H1 (cell line): ENCODE measurements at regions not wholly inside any gene's neighbourhood (a gene's known extent, or its start where the extent isn't known, plus 50 kb on each side); places are given as distances from the start of the nearest gene placed in this dataset.

Experiments used
- BACH1 ChIP-seq: IDR thresholded peaks from 2 replicates; pipeline ENCODE4 v1.6.1; 2012; ENCODE audit warnings: low read length, improper control_type of control experiment
- CBX5 ChIP-seq: fragments of 300-800, 300-1000 bp; sonication (generic); IDR thresholded peaks from 2 replicates; pipeline ENCODE4 v1.7.1; 2016; ENCODE audit warnings: antibody characterized with exemption, low read length, low read depth
- CEBPB ChIP-seq: IDR thresholded peaks from 2 replicates; pipeline ENCODE4 v1.6.1; 2012; ENCODE audit warnings: low read depth, low read length
- CHD7 ChIP-seq: fragments of 300-600 bp; sonication (generic); IDR thresholded peaks from 2 replicates; pipeline ENCODE4 v1.7.1; 2012; ENCODE audit warnings: low read length, moderate library complexity, mild to moderate bottlenecking, inconsistent platforms; ENCODE audit not compliant: insufficient replicate concordance
- CTBP2 ChIP-seq: IDR thresholded peaks from 2 replicates; pipeline ENCODE4 v1.7.0; 2011; ENCODE audit warnings: borderline replicate concordance, mild to moderate bottlenecking, moderate library complexity, mixed read lengths, low read length; ENCODE audit not compliant: insufficient read depth, insufficient read length
- KDM1A ChIP-seq: fragments of 200-600, 300-600 bp; sonication (generic); IDR thresholded peaks from 2 replicates; pipeline ENCODE4 v1.7.1; 2016; ENCODE audit warnings: mild to moderate bottlenecking, low read length, borderline replicate concordance
- POU5F1 ChIP-seq: IDR thresholded peaks from 2 replicates; pipeline ENCODE4 v1.6.1; 2011; ENCODE audit warnings: low read depth, mild to moderate bottlenecking, low read length, moderate library complexity
- RBBP5 ChIP-seq: IDR thresholded peaks from 2 replicates; pipeline ENCODE4 v1.7.1; 2012; ENCODE audit warnings: low read depth, mild to moderate bottlenecking, inconsistent platforms, low read length, moderate library complexity, borderline replicate concordance
- SIRT6 ChIP-seq: IDR thresholded peaks from one replicate; pipeline ENCODE4 v1.7.1; 2012; ENCODE audit warnings: low read length, inconsistent platforms
- TCF12 ChIP-seq: IDR thresholded peaks from 2 replicates; pipeline ENCODE4 v1.6.1; 2011; ENCODE audit warnings: low read depth, mild to moderate bottlenecking, low read length

DNA sequence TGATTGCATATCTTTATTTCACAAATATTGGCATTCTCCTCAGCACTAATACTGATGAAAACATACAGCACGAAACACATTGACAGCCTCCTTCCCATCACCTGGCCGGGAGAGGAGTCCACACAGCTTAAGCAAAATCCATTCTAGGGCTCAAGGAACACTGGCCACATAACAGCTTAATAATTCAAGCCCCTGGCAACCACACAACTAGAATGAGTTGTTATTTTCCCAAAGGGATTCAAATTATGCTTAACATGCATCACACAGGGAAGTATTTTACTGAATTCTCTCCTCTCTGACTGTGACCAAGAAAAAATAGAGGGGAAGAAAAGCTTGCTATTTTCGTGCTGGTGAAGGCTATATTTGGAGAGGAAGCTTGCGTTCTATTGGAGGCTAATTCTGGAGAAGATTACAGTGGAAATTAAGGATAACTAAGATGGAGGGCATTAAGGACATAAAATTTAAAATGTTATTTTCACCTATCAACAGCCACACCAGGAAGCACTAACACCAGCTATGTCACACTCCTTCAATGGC lies 198.5 kb downstream of the ADGRG6 start (continued):
- TF ChIP-seq CHD7 (no peak), POU5F1 (no peak), CBX5 (no peak), RBBP5 (no peak), TCF12 (no peak), BACH1 (no peak), CTBP2 (no peak), SIRT6 (no peak), KDM1A (no peak), CEBPB (no peak)
